ENCODE measurements at regions not wholly inside any gene's neighbourhood (a gene's known extent, or its start where the extent isn't known, plus 50 kb on each side); places are given as distances from the start of the nearest gene placed in this dataset.
"Not testable (repeated sequence)": the region's sequence is repeated elsewhere in the genome, so short reads cannot be mapped to it uniquely, and the experiment has no call there.

- TF ChIP-seq POLR2A (IDR thresholded peaks at IDR 0.05) (no peak), POLR2AphosphoS5 (IDR thresholded peaks at IDR 0.05) (no peak)
- TF ChIP-seq, protein P1, sequence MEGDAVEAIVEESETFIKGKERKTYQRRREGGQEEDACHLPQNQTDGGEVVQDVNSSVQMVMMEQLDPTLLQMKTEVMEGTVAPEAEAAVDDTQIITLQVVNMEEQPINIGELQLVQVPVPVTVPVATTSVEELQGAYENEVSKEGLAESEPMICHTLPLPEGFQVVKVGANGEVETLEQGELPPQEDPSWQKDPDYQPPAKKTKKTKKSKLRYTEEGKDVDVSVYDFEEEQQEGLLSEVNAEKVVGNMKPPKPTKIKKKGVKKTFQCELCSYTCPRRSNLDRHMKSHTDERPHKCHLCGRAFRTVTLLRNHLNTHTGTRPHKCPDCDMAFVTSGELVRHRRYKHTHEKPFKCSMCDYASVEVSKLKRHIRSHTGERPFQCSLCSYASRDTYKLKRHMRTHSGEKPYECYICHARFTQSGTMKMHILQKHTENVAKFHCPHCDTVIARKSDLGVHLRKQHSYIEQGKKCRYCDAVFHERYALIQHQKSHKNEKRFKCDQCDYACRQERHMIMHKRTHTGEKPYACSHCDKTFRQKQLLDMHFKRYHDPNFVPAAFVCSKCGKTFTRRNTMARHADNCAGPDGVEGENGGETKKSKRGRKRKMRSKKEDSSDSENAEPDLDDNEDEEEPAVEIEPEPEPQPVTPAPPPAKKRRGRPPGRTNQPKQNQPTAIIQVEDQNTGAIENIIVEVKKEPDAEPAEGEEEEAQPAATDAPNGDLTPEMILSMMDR (IDR thresholded peaks at IDR 0.05 in 8 of 11, conservative IDR thresholded peaks at IDR 0.05 in 3 of 11): no peak
- no peaks in the 10 kb centered on the region for H3K4me1 ChIP-seq
- DNase-seq: no peak
- H3K4me3 ChIP-seq: no peak overlapping the region
- H3K9me3 ChIP-seq: no peaks in the 10 kb centered on the region
- intact Hi-C loops (cut with DNase I; ENCODE audit: low total_unique reads): no loop called here
- H3K36me3 ChIP-seq: no peaks in the 10 kb centered on the region
- no peak overlapping the region for H3K27ac ChIP-seq
- peaks cover 0 to 24% (median 6%) of the 10 kb centered on the region in 7 donors for H3K27me3 ChIP-seq (replicated peaks in 1 of 7)
- WGBS, 5 donors: 51 to 67% (median 58%) methylated on average over 3 of the region's 3 CpGs
Measured at GRCh38 chr2:131641414-131642206, 113.9 kb downstream of the CCDC74A start.

DNA sequence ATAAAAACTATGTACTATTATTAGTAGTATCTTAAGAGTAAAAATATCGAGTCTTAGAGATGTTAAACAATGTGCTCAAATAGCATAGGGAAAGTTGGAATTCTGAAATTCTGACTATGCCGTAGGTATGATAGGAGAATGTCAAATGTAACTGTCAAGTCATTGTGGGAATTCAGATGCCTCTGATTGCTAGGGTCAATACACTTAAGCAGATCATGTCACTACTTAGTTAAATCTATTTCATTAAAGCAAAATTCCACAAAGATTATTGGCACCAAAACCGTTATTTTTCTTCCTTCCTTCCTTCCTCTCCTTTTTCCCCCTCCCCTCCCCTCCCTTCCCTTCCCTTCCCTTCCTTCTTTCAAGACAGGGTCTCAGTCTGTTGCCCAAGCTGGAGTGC lies 115.5 kb downstream of the CCDC74A start:
- H3K36me3 ChIP-seq; intact Hi-C loops (cut with DNase I; ENCODE audit: low total_unique reads); DNase-seq; H3K4me3 ChIP-seq; H3K27ac ChIP-seq; H3K9me3 ChIP-seq; H3K4me1 ChIP-seq: not testable (repeated sequence)
- peaks cover 0 to 36% (median 8%) of the 10 kb centered on the region in 7 donors for H3K27me3 ChIP-seq (replicated peaks in 1 of 7)
- WGBS, 5 donors: 57 to 65% (median 59%) methylated on average over 3 of the region's 3 CpGs

GRCh38 chr2:131645177-131645765 lies 117.6 kb downstream of the CCDC74A start:
- no peak overlapping the region for H3K27ac ChIP-seq
- DNase-seq: no peak
- 86 to 94% (median 89%) methylated on average over 11 to 14 of the region's 14 CpGs for WGBS, 5 donors
- intact Hi-C loops (cut with DNase I; ENCODE audit: low total_unique reads): no loop called here
- H3K4me1 ChIP-seq: no peaks in the 10 kb centered on the region
- H3K4me3 ChIP-seq: no peak overlapping the region
- TF ChIP-seq, protein P1 (IDR thresholded peaks at IDR 0.05 in 8 of 11, conservative IDR thresholded peaks at IDR 0.05 in 3 of 11): no peak
- TF ChIP-seq POLR2A (IDR thresholded peaks at IDR 0.05): no peak
- no peak for TF ChIP-seq POLR2AphosphoS5 (IDR thresholded peaks at IDR 0.05)
- H3K36me3 ChIP-seq: no peaks in the 10 kb centered on the region
- H3K27me3 ChIP-seq (replicated peaks in 1 of 7): peaks cover 0 to 40% (median 8%) of the 10 kb centered on the region in 7 donors
- H3K9me3 ChIP-seq: no peaks in the 10 kb centered on the region

DNA sequence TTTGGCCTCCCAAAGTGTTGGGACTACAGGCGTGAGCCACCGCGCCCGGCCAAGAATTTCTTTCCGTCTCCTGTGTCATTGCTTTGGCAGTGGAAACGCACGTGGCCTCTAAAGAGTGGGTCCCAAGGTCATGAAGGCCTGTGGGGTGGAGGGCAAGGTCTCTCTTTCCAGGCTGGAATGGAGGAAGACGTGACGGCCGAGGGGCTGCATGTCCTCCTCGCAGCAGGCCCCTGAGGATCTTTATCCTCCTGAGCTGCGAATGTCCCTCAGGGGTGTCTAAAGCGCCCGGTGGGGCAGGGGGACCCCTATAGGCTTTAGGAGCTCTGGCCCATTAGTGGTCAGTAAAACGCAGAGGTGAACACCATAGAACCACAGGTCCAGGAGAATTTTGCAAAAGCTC lies 118.5 kb downstream of the CCDC74A start:
- H3K4me3 ChIP-seq; H3K36me3 ChIP-seq; H3K9me3 ChIP-seq; intact Hi-C loops (cut with DNase I; ENCODE audit: low total_unique reads); H3K4me1 ChIP-seq; DNase-seq; H3K27ac ChIP-seq: not testable (repeated sequence)
- 77 to 87% (median 82%) methylated on average over 15 of the region's 15 CpGs for WGBS, 5 donors
- peaks cover 0 to 40% (median 8%) of the 10 kb centered on the region in 7 donors for H3K27me3 ChIP-seq (replicated peaks in 1 of 7)

- 28 to 59% (median 34%) methylated on average over 32 to 47 of the region's 47 CpGs for WGBS, 5 donors
- Histone ChIP-seq H3K9me3 (no peaks in the 10 kb centered on the region), H3K4me1 (no peaks in the 10 kb centered on the region), H3K4me3 (peak overlapping the region in 2 of 8 donors; percentile 4 to 21), H3K27ac (no peak overlapping the region), H3K27me3 (replicated peaks in 1 of 7) (peaks cover 0 to 40% (median 8%) of the 10 kb centered on the region in 7 donors), H3K36me3 (no peaks in the 10 kb centered on the region)
- intact Hi-C loops (cut with DNase I; ENCODE audit: low total_unique reads): no loop called here
- TF ChIP-seq POLR2AphosphoS5 (IDR thresholded peaks at IDR 0.05) (no peak), POLR2A (IDR thresholded peaks at IDR 0.05) (no peak)
- TF ChIP-seq, protein P1 (IDR thresholded peaks at IDR 0.05 in 8 of 11, conservative IDR thresholded peaks at IDR 0.05 in 3 of 11): no peak
- no peak for DNase-seq
Measured at GRCh38 chr2:131646669-131647297, 119.1 kb downstream of the CCDC74A start.

DNA sequence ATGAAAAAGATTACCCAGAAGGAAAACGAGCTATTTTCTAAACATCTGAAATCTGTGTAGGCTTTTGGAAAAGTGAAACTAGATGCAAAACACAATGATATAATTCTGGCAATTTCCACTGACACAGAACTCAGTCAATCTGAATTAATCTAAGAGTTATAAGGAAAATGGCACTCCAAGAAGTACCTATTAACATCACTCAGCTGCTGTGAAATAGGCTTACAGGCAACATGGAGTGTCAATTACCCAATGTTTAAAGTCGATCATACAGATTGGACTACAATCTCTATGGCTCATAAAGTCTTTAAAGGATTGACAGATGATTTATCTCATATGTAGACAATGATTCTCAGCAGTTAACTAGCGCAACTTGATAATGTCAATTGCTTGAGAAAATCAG lies 120.9 kb downstream of the CCDC74A start:
- WGBS, 5 donors: 71 to 79% (median 74%) methylated on average over 3 of the region's 3 CpGs
- DNase-seq; intact Hi-C loops (cut with DNase I; ENCODE audit: low total_unique reads): not testable (repeated sequence)

DNA sequence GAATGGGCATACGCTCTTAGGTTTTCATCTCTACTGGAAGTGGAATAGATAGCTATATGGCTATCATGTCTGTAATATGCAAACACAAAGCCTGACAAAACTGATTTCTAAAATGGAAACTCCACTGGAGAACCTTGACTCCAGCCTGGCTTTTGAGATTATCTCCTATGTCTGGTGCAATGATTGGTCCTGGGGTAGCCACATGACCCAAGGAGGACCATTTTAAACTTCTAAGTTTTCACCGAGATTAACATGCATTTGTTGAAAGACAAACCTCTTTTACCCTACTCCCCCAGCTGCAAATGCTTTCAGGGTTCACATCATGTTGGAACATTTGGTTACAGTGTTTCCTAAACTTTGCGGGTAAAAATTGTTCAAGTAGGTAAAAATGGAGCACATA lies 124.6 kb downstream of the CCDC74A start:
- H3K4me3 ChIP-seq; H3K36me3 ChIP-seq; intact Hi-C loops (cut with DNase I; ENCODE audit: low total_unique reads); H3K27ac ChIP-seq; H3K4me1 ChIP-seq; DNase-seq; H3K9me3 ChIP-seq: not testable (repeated sequence)
- peaks cover 0 to 17% (median 0%) of the 10 kb centered on the region in 7 donors for H3K27me3 ChIP-seq (replicated peaks in 1 of 7)
- WGBS, 5 donors: 54 to 88% (median 80%) methylated on average over 3 of the region's 3 CpGs

More for the DNA sequence above, 120.9 kb downstream of the CCDC74A start:
- H3K4me3 ChIP-seq, H3K9me3 ChIP-seq, H3K4me1 ChIP-seq, H3K36me3 ChIP-seq, H3K27ac ChIP-seq: not testable (repeated sequence)
- peaks cover 0 to 37% (median 8%) of the 10 kb centered on the region in 7 donors for H3K27me3 ChIP-seq (replicated peaks in 1 of 7)
